K562 (cell line): ENCODE measurements at regions not wholly inside any gene's neighbourhood (a gene's known extent, or its start where the extent isn't known, plus 50 kb on each side); places are given as distances from the start of the nearest gene placed in this dataset.
"Not testable (repeated sequence)": the region's sequence is repeated elsewhere in the genome, so short reads cannot be mapped to it uniquely, and the experiment has no call there.

Experiments
- FOXM1 ChIP-seq, 2 experiments: fragments of 450-650 bp in 1 of 2; sonication (generic) in 1 of 2; formaldehyde crosslinking in 1 of 2; IDR thresholded peaks; 2 replicates each; pipeline versions ENCODE4 v1.6.1 to v1.9.0; 2017 to 2022; ENCODE audit warnings: low read depth in 2 of 2, mild to moderate bottlenecking in 2 of 2, missing genetic modification reagents in 1 of 2, moderate library complexity in 1 of 2
- MAX ChIP-seq: sonication (generic); formaldehyde crosslinking; IDR thresholded peaks from 2 replicates; pipeline ENCODE4 v1.9.0; 2022; ENCODE audit warnings: mild to moderate bottlenecking, missing genetic modification reagents
- MXI1 ChIP-seq: IDR thresholded peaks from 2 replicates; pipeline ENCODE4 v1.6.1; 2011; ENCODE audit warnings: low read depth, mild to moderate bottlenecking, improper control_type of control experiment, low read length
- RFX1 ChIP-seq: fragments of 450-650 bp; IDR thresholded peaks from 2 replicates; pipeline ENCODE4 v1.6.1; 2016; ENCODE audit warnings: mild to moderate bottlenecking, moderate library complexity
- U2AF1 ChIP-seq: fragments of 200-400 bp; formaldehyde crosslinking; optimal IDR thresholded peaks from 2 replicates; pipeline ENCODE3; 2017; ENCODE audit warnings: mild to moderate bottlenecking, low read depth, low read length, moderate library complexity
- ZNF830 ChIP-seq: fragments of 250-450 bp; sonication (Bioruptor Pico); IDR thresholded peaks from 2 replicates; pipeline ENCODE4 v1.5.0; 2021; ENCODE audit warnings: mild to moderate bottlenecking
- TF ChIP-seq, protein P1 (sequence below), 3 experiments: IDR thresholded peaks in 2 of 3; conservative IDR thresholded peaks in 1 of 3; 2 replicates each; pipeline ENCODE4 v1.5.1; 2011 to 2012; ENCODE audit warnings: low read length in 3 of 3, mild to moderate bottlenecking in 3 of 3, control low read depth in 2 of 3, improper control_type of control experiment in 1 of 3, inconsistent platforms in 1 of 3, low read depth in 1 of 3, mixed read lengths in 1 of 3, moderate library complexity in 1 of 3; ENCODE audit not compliant: insufficient read depth in 2 of 3
- TF ChIP-seq, protein P2 (sequence below): fragments of 150-350 bp; conservative IDR thresholded peaks from 2 replicates; pipeline ENCODE4 v1.6.1; 2014; ENCODE audit warnings: low read length

DNA sequence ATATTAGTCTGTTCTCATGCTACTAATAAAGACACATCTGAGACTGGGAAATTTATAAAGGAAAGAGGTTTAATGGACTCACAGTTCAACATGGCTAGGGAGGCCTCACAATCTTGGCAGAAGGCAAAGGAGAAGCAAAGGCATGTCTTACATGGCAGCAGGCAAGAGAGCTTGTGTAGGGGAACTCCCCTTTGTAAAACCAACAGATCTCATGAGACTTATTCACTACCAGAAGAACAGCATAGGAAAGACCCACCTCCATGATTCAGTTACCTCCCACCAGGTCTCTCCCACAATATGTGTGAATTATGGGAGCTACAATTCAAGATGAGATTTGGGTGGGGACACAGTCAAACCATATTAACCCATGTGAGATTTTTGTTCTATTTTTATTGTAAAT lies 244.5 kb upstream of the TRIB2 start:
- TF ChIP-seq MAX (CRISPR knock-in tag); U2AF1; MXI1; FOXM1 (IDR thresholded peaks at IDR 0.05; ENCODE audit: low read depth); FOXM1 (CRISPR knock-in tag; IDR thresholded peaks at IDR 0.05; ENCODE audit: low read depth); ZNF830 (CRISPR knock-in tag); RFX1: not testable (repeated sequence)
- TF ChIP-seq, protein P1, sequence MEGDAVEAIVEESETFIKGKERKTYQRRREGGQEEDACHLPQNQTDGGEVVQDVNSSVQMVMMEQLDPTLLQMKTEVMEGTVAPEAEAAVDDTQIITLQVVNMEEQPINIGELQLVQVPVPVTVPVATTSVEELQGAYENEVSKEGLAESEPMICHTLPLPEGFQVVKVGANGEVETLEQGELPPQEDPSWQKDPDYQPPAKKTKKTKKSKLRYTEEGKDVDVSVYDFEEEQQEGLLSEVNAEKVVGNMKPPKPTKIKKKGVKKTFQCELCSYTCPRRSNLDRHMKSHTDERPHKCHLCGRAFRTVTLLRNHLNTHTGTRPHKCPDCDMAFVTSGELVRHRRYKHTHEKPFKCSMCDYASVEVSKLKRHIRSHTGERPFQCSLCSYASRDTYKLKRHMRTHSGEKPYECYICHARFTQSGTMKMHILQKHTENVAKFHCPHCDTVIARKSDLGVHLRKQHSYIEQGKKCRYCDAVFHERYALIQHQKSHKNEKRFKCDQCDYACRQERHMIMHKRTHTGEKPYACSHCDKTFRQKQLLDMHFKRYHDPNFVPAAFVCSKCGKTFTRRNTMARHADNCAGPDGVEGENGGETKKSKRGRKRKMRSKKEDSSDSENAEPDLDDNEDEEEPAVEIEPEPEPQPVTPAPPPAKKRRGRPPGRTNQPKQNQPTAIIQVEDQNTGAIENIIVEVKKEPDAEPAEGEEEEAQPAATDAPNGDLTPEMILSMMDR (IDR thresholded peaks at IDR 0.05 in 2 of 3, conservative IDR thresholded peaks at IDR 0.05 in 1 of 3; ENCODE audit: insufficient read depth in 2 of 3, low read depth in 1 of 3, low read length in 3 of 3): not testable (repeated sequence)
- TF ChIP-seq, protein P2, sequence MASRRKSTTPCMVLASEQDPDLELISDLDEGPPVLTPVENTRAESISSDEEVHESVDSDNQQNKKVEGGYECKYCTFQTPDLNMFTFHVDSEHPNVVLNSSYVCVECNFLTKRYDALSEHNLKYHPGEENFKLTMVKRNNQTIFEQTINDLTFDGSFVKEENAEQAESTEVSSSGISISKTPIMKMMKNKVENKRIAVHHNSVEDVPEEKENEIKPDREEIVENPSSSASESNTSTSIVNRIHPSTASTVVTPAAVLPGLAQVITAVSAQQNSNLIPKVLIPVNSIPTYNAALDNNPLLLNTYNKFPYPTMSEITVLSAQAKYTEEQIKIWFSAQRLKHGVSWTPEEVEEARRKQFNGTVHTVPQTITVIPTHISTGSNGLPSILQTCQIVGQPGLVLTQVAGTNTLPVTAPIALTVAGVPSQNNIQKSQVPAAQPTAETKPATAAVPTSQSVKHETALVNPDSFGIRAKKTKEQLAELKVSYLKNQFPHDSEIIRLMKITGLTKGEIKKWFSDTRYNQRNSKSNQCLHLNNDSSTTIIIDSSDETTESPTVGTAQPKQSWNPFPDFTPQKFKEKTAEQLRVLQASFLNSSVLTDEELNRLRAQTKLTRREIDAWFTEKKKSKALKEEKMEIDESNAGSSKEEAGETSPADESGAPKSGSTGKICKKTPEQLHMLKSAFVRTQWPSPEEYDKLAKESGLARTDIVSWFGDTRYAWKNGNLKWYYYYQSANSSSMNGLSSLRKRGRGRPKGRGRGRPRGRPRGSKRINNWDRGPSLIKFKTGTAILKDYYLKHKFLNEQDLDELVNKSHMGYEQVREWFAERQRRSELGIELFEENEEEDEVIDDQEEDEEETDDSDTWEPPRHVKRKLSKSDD: not testable (repeated sequence)
